RKO (cell line): ENCODE measurements at regions not wholly inside any gene's neighbourhood (a gene's known extent, or its start where the extent isn't known, plus 50 kb on each side); places are given as distances from the start of the nearest gene placed in this dataset.

Experiments used
- DNase-seq: peaks from one replicate; pipeline ENCODE4 v3.0.0-alpha.2; 2016; ENCODE audit warnings: low spot score

DNA sequence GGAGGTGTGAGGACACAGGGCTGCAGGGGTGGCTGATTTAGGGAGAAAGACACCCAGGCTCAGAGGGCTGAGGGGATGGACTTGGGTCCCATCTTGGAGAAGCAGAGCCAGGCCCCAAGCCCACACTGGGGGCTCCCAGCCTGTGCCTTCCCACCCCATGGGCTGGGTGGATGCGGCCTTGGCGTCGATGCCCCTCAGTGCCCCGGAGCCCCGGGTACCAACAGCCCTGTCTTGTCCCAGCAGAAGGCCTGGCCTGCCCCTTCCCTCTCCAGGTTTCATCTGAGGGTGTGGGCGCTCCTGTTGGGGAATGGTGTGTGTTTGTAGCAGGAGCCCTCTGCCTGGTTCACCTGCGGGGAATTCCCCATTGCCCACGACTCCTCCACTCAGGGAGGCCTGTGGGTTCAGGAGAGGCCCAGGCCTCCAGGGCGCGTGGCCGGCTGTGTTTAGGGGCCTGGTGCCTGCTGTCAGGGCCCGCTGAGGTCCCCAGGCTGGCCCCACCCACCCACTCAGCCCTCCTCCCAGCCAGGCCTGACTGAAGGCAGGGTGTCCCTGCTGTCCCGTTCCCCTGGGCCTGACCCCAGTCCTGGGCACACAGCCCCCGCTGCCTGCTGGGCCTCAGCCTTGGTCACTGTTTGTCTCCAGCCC is 51.1 kb upstream of the BEGAIN start:
- no peak for DNase-seq

DNA sequence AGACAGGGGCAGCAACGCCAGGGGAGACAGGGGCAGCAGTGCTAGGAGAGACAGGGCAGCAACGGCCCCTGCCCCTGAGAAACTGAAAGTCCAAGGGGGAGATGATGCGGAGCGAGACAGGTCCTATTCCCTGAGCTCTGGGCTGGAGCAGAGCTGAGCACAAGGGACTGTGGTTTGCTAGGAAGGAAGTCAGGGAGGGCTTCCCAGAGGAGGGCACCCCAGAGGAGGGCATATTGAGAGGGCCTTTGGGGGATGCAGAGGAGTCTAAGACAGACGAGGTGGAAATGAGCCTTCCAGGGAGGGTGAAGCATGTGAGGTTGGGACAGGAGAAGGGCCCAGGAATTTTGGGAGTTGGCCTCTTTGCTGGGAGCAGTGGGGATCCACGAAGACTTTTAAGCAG is 52.1 kb upstream of the BEGAIN start:
- no peak for DNase-seq

DNA sequence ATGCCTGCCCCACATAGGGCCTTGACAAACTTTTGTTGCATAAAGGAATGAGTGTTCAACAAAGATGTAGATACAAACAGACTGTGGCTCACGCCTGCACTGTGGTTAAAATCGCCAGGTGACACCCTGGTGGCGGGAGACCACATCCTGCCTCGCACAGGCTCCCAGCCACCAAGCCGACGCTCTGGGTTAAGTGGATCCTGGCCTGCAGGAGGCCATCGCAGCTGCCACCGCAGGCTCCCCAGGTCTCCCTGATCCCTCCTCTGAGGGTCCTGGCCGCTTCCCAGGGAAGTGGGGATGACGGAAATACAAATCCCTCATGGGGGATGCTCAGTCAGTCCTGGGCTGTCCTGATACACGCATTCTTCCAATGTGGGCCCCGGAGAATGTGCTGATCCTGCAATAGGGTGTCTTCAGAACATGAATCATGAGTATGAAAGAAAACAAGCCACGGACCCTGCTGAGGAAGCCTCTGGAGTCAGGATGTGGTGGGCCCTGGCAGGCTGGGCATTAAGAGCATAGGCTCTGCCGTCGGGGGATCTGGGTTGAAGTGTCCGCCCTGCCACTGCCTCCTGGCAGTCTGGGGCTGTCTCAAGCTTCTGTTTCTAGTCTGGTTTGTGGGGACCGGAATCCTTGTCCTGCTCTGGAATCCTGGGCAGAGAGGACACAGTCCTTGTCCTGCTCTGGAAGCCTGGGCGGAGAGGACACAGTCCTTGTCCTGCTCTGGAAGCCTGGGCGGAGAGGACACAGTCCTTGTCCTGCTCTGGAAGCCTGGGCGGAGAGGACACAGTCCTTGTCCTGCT is 53.5 kb upstream of the BEGAIN start:
- no peak for DNase-seq

GRCh38 chr14:100641274-100641860 is 54.1 kb upstream of the BEGAIN start:
- DNase-seq, result no peak

GRCh38 chr14:100643426-100643825 is 56.2 kb upstream of the BEGAIN start:
- no peak for DNase-seq

DNA sequence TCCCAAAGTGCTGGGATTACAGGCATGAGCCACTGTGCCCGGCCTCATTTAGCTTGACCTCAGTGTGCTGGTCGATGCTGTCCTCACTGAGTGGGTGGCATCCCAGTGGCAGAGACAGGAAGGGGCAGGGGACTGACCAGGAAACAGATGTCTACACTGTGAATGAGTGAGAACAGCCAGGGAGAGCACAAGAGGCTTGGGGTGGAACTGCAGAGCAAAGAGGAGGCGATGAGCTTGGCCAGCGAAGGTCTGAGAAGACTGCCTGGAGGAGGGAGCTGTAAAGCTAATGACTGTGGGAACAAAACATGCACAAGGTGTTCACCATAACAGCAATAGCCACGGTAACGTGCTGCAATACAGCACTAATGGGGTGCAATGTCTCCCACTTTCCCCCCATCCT is 57.2 kb upstream of the BEGAIN start:
- DNase-seq, result no peak

DNA sequence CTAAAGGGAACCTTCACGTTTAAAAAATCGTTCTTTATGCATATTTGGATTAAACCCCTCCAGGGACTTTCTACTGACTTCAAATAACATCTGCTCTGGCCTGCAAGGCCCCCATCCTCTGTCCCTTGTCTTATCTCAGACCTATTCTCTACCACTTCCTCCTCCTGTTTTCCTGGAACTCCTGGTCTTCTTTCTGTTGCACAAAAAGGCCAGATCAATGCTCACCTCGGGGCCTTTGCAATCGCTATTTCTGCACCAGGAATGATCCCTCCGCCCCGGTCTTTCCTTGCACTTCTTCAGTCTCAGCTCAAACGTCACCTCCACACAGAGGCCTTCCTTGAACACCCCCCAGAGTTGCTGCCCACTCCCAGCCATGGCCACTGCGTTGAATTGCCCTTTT is 57.6 kb upstream of the BEGAIN start:
- no peak for DNase-seq

DNA sequence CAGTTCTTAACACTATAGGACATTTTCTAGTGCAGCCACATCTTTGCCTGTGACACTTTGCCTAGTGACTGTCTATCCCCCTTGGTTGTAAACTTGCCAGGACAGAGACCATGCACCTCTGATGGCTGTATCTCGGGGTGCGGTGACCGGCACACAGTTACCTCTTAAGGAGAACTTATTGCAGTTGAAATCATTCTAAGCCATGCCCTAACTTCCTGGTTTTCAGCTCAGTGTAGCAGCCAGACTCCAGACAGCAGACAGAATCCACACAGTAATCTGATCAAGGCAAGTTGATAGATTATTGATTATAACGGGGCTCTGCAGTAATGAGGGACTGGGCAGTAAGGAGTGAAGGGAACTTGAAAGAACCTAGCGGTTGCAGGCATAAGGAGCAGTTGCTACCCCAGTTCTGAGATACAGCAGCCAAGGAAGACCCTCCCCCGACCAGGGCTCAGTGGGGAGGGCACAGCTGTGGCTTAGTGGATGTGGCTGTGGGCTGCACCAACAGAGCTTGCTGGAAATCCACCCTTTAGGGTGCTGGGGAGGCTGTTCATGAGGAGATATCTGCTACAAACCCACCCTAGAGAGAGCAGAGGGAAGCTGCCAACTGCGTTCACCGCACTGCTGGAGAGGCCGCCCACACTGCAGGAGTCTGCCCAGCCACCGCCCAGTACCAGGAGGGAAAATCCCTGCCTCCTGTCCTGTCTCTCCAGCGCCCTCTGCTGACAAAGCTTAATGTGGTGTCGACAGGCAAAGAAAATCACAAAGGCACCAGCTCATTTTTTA is 58.2 kb upstream of the BEGAIN start:
- peak; percentile 80 for DNase-seq

GRCh38 chr14:100645982-100646314 is 58.7 kb upstream of the BEGAIN start:
- DNase-seq, result no peak

GRCh38 chr14:100648474-100649172 is 61.4 kb upstream of the BEGAIN start:
- DNase-seq, result no peak

- peak; percentile 23 for DNase-seq
Observed at GRCh38 chr14:100649173-100649519, 61.9 kb upstream of the BEGAIN start.

- DNase-seq, result no peak
Observed at GRCh38 chr14:100651999-100652508, 64.8 kb upstream of the BEGAIN start.

GRCh38 chr14:100652744-100653143 is 65.5 kb upstream of the BEGAIN start:
- DNase-seq, result no peak

DNA sequence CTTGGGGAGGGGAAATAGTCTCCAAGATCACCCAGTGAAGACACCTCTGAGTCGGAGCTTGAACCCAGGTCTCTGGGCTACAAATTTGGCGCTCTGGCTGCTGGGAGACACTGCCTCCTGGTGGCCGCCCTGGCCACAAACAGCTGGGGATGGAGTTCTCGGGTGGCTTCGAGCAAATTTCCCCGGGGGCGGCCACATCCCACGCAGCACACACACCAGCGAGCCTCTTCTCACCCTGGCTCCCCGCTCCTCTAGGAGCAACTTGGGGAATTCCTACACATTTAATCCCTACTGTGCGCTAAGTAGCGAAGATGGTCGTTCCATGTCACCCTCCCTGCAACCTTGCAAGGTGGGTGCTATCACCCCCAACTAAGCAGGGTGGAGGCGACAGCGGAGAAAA is 66.2 kb upstream of the BEGAIN start:
- no peak for DNase-seq

DNA sequence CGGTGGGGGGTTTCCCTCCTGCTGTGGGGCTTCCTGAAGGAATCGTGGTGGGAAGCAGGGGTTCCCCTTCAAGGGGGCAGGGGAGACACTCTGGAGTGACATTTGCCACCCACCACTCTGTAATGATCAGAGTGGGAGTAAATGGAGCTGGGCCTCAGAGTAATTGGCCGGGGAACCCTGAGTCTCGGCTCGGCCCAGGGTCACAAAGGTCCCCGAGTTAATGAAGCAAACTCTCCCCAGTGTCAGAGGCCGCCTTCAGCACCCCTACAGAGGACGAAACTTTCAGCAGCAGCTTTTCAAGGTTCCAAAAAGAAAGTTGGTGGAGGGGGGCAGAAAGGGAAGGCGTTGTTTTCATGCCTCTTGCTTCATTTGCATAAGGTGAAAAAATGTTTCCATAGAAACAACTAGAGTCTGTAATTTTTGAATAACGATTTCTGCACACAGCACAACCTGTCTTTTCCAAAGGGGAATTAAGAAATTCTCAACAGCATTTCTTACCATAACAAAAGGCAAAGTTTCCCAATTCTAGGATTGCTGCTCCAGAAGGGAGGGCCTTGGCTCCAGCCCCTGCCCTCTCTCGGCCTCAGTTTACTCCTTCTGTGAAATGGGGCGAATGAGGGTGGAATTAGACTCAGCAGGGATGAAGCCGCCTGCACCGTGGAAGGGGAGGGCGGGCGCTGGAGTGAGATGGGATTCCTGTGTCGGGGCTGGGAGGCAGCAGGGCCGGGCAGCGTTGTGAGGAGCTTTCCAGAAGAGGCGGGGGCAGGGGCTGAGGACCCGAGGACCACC is 67.0 kb upstream of the BEGAIN start:
- no peak for DNase-seq

GRCh38 chr14:100654814-100655740 is 67.9 kb upstream of the BEGAIN start:
- no peak for DNase-seq

DNA sequence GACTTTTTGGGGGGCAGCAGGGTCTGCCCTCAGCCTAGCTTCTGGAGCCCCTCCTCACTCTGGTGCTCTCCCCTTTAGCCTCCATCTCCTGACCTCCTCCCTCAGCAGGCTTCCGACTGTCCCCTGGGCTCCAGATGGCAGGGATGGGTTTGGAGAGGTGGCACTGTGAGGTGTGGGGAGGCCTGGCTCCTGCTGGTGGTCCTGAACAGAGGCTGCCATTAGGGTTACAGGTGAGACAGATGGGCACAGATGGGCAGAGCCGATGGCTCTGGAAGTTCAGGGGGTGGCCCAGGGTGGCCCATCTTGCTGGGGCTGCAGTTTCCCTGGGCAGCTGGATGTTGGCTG is 68.5 kb upstream of the BEGAIN start:
- DNase-seq, result no peak

GRCh38 chr14:100656996-100657395 is 69.7 kb upstream of the DLK1 start:
- DNase-seq, result no peak

DNA sequence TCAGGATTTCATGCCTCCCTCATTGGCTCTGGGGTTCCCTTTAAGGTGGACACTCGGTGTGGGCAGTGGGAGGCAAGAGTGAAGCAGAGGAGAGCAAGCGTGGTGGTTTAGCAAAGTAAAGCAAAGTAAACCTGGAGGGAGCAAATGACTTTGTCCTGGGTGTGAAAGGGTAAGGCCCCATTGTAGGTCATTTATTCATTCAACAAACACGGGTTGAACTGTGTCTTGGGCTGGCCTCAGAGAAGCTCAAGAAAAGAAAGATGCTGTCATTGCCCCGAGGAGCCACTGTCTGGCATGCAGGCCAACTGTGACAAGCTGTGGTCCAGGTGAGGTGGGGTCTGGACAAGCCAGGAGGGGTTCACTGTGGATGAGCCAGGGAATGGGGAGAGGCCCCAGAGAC is 68.9 kb upstream of the DLK1 start:
- DNase-seq, result no peak

GRCh38 chr14:100658181-100658886 is 68.4 kb upstream of the DLK1 start:
- DNase-seq, result no peak
